Right lobe of liver (tissue), 6 donors: ENCODE measurements at regions not wholly inside any gene's neighbourhood (a gene's known extent, or its start where the extent isn't known, plus 50 kb on each side); places are given as distances from the start of the nearest gene placed in this dataset.
A peak's percentile ranks its signal among the peaks of the same experiment; 100 is the strongest.

Experiments used
- ATAC-seq, 4 donors: fragments of 200-7000 bp; cut with Tn5 transposase; one replicate each; pipeline ENCODE4 v1.9.1; 2020; ENCODE audit warnings: mild to moderate bottlenecking in 4 of 4, moderate library complexity in 4 of 4
- DNase-seq, 3 donors: peaks; one replicate each; pipeline ENCODE4 v3.0.0-alpha.2; 2020
- H3K27ac ChIP-seq, 3 donors: fragments of 200-600 bp; one replicate each; pipeline ENCODE4 v1.8.0; 2022
- H3K27me3 ChIP-seq, 2 donors: fragments of 200-600 bp; one replicate each; pipeline ENCODE4 v1.8.0; 2022
- H3K36me3 ChIP-seq, 4 donors: fragments of 200-600 bp; sonication (generic) in 1 of 4; one replicate each; pipeline versions ENCODE4 v1.5.1 to v1.8.0; 2017 to 2022; ENCODE audit warnings: control low read depth in 1 of 4
- H3K4me1 ChIP-seq, 4 donors: fragments of 200-600 bp; sonication (generic) in 1 of 4; one replicate each; pipeline versions ENCODE4 v1.5.1 to v1.8.0; 2017 to 2022; ENCODE audit warnings: control low read depth in 1 of 4
- H3K4me3 ChIP-seq, 3 donors: fragments of 200-600 bp; one replicate each; pipeline ENCODE4 v1.8.0; 2022
- H3K9me3 ChIP-seq, 4 donors: fragments of 200-600 bp; sonication (generic) in 1 of 4; one replicate each; pipeline versions ENCODE4 v1.5.1 to v1.8.0; 2017 to 2022; ENCODE audit warnings: control low read depth in 1 of 4
- CTCF ChIP-seq, 4 donors: fragments of 200-600 bp in 3 of 4; fragments of 450-650 bp in 1 of 4; IDR thresholded peaks; one replicate each; pipeline versions ENCODE4 v1.5.1 to v1.8.0; 2016 to 2022; ENCODE audit warnings: antibody characterized with exemption in 4 of 4, mild to moderate bottlenecking in 2 of 4
- POLR2A ChIP-seq: fragments of 450-650 bp; IDR thresholded peaks from one replicate; pipeline ENCODE4 v1.6.1; 2017; ENCODE audit warnings: antibody characterized with exemption, mild to moderate bottlenecking
- WGBS: methylation state at CpG from one replicate; pipeline ENCODE4 v1.1.6; 2018; ENCODE audit warnings: low coverage, low lambda C conversion rate; ENCODE audit not compliant: insufficient coverage; ENCODE audit errors: missing lambda C conversion rate; 5-methylcytosine and 5-hydroxymethylcytosine counted together
- intact Hi-C, 2 donors: fragments of 100-400 bp; cut with DNase I; formaldehyde crosslinking; loops; one replicate each; pipeline versions ENCODE4 v1.11.2 to v1.14.1; 2022
- donor health status: DM: no; HTN: yes; CAD: no.
- donor health status: DM: no; HTN: no; CAD: no.
- donor health status: DM: no; HTN: no; CAD: no.
- donor health status: DM: no; HTN: yes; CAD: no.
- donor health status: DM: no; HTN: yes; CAD: no.

GRCh38 chr10:108465871-108466641 lies 1301.5 kb upstream of the SORCS1 start:
- Histone ChIP-seq H3K4me3 (peak overlapping the region; percentile 48 to 58 (median 52)), H3K36me3 (no peaks in the 10 kb centered on the region), H3K27ac (no peak overlapping the region), H3K4me1 (peaks cover 0 to 12% (median 0%) of the 10 kb centered on the region in 4 donors), H3K9me3 (no peaks in the 10 kb centered on the region), H3K27me3 (no peaks in the 10 kb centered on the region)
- no peak for TF ChIP-seq CTCF (IDR thresholded peaks at IDR 0.05)
- TF ChIP-seq POLR2A = no peak
- DNase-seq = peak; percentile 53 to 65 (median 57)
- ATAC-seq = peak; percentile 75 to 86 (median 82)
- intact Hi-C loops = no loop called here
- 8% methylated on average over 10 of the region's 62 CpGs for WGBS

- intact Hi-C loops = no loop called here
- 36% methylated on average over 2 of the region's 2 CpGs for WGBS
- ATAC-seq (peak; percentile 69 to 89 (median 78)), DNase-seq (peak in 2 of 3 donors; percentile 39 to 48)
- no peak overlapping the region for H3K4me3 ChIP-seq
- no peaks in the 10 kb centered on the region for H3K27me3 ChIP-seq
- TF ChIP-seq CTCF (IDR thresholded peaks at IDR 0.05) (no peak), POLR2A (no peak)
- no peaks in the 10 kb centered on the region for H3K9me3 ChIP-seq
- H3K27ac ChIP-seq = no peak overlapping the region
- H3K4me1 ChIP-seq = peaks cover 0 to 12% (median 0%) of the 10 kb centered on the region in 4 donors
- no peaks in the 10 kb centered on the region for H3K36me3 ChIP-seq
These were observed 1297.5 kb upstream of the SORCS1 start for GRCh38 chr10:108462005-108462404.

DNA sequence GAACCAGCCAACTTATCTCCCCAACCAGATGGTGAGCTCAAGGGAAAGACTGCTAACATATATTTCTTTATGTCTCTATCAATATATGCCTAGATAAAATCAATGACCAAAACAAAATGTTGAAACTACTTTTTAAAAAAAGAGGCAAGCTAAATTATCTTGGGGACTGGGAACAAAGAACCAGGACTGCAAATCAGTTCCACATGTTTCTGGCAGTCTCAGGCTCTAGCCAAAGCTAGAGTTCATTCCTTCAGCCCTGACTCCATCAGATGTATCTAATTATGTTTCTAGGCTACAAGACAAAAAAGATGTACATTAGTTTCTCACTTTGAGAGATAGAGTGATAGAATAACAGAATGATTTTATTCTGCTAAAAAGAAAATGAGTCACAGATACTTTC lies 1290.3 kb upstream of the SORCS1 start:
- Histone ChIP-seq H3K4me3 (no peak overlapping the region), H3K36me3 (no peaks in the 10 kb centered on the region), H3K27me3 (no peaks in the 10 kb centered on the region), H3K9me3 (no peaks in the 10 kb centered on the region), H3K27ac (no peak overlapping the region), H3K4me1 (no peaks in the 10 kb centered on the region)
- intact Hi-C loops = no loop called here
- TF ChIP-seq POLR2A = no peak
- no peak for TF ChIP-seq CTCF (IDR thresholded peaks at IDR 0.05)
- DNase-seq = no peak
- no peak for ATAC-seq

DNA sequence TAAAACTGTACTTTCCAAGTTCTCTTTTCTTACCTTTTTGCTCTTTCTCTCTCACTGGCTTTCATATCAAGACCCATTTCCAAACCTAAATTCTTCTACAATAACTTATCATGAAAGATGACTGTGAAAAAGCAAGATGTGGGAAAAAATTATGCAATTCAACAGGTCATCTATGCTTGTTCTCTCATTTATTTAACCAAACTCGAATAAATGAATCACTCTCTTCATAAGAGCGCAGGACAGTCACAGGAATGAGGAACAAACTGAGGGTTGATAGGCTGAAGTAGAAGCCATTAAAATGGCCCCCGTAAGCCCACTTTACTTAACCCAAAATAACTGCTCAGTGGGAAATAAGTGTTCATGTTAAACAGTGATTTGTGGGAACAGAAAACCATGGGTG lies 1289.7 kb upstream of the SORCS1 start:
- Histone ChIP-seq H3K27ac (no peak overlapping the region), H3K9me3 (no peaks in the 10 kb centered on the region), H3K27me3 (no peaks in the 10 kb centered on the region), H3K4me1 (no peaks in the 10 kb centered on the region), H3K36me3 (no peaks in the 10 kb centered on the region), H3K4me3 (no peak overlapping the region)
- DNase-seq (no peak), ATAC-seq (no peak)
- 70% methylated on average over 3 of the region's 3 CpGs for WGBS
- intact Hi-C loops = no loop called here
- TF ChIP-seq POLR2A = no peak
- TF ChIP-seq CTCF (IDR thresholded peaks at IDR 0.05) = no peak

GRCh38 chr10:108453166-108453565 lies 1288.7 kb upstream of the SORCS1 start:
- Histone ChIP-seq H3K27me3 (no peaks in the 10 kb centered on the region), H3K9me3 (no peaks in the 10 kb centered on the region), H3K4me1 (no peaks in the 10 kb centered on the region), H3K36me3 (no peaks in the 10 kb centered on the region), H3K27ac (no peak overlapping the region), H3K4me3 (no peak overlapping the region)
- no peak for TF ChIP-seq POLR2A
- no peak for TF ChIP-seq CTCF (IDR thresholded peaks at IDR 0.05)
- ATAC-seq (no peak), DNase-seq (no peak)
- intact Hi-C loops = no loop called here
